ENCODE measurements at regions not wholly inside any gene's neighbourhood (a gene's known extent, or its start where the extent isn't known, plus 50 kb on each side); places are given as distances from the start of the nearest gene placed in this dataset.

DNA sequence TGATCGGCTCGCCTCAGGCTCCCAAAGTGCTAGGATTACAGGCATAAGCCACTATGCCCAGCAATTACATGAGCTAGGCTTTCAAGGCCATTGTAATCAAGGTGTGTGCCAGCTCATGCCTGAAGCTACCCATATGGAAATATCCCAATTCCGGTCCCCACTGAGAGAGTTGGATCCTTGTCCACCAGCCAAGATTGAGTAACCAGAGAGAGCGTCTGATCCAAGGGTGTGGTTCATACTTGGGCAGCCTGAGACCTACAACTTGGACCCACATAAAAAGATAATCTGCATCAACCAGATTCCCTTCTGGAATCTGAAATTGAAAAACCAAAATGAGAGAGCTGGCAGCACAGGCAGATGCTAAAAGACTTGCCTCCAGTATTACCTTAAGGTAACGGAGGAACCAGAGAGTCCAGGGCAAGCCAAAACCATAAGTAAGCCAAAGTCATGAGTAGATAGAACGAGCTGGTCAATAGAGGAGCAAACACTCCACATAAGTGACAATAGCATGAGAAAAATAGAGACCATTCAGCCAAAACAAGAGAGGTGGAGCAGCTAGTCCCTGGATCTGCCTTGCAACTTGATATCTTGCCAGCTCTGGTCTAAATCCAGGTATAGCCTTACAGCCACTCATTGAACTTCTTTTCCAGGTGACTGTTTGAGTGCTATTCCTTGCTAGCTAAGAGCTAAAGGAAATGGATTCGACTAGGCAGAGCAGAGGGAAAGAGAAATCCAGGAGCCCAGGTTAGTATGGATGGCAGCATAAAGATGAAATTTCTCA, 63.8 kb upstream of the ATP1A1 start:
- TF ChIP-seq, protein P1, sequence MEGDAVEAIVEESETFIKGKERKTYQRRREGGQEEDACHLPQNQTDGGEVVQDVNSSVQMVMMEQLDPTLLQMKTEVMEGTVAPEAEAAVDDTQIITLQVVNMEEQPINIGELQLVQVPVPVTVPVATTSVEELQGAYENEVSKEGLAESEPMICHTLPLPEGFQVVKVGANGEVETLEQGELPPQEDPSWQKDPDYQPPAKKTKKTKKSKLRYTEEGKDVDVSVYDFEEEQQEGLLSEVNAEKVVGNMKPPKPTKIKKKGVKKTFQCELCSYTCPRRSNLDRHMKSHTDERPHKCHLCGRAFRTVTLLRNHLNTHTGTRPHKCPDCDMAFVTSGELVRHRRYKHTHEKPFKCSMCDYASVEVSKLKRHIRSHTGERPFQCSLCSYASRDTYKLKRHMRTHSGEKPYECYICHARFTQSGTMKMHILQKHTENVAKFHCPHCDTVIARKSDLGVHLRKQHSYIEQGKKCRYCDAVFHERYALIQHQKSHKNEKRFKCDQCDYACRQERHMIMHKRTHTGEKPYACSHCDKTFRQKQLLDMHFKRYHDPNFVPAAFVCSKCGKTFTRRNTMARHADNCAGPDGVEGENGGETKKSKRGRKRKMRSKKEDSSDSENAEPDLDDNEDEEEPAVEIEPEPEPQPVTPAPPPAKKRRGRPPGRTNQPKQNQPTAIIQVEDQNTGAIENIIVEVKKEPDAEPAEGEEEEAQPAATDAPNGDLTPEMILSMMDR (IDR thresholded peaks at IDR 0.05; ENCODE audit: low read length), result no peak
- no peak for TF ChIP-seq EZH2phosphoT487 (IDR thresholded peaks at IDR 0.05; ENCODE audit: low read length)
